ENCODE measurements at regions not wholly inside any gene's neighbourhood (a gene's known extent, or its start where the extent isn't known, plus 50 kb on each side); places are given as distances from the start of the nearest gene placed in this dataset.

GRCh38 chr14:89625731-89626232, 208.7 kb upstream of the FOXN3 start:
- no peak for DNase-seq

GRCh38 chr14:89625244-89625713, 208.2 kb upstream of the FOXN3 start:
- no peak for DNase-seq

GRCh38 chr14:89624500-89625156, 207.6 kb upstream of the FOXN3 start:
- DNase-seq = no peak

- no peak for DNase-seq
Measured at GRCh38 chr14:89621791-89622638, 205.0 kb upstream of the FOXN3 start.

- DNase-seq = peak; percentile 50
Measured at GRCh38 chr14:89621009-89621421, 204.0 kb upstream of the FOXN3 start.

- no peak for DNase-seq
Measured at GRCh38 chr14:89620436-89620835, 203.4 kb upstream of the FOXN3 start.

- DNase-seq = no peak
Measured at GRCh38 chr14:89619596-89619995, 202.6 kb upstream of the FOXN3 start.

- peak; percentile 64 for DNase-seq
Measured at GRCh38 chr14:89618811-89619551, 201.9 kb upstream of the FOXN3 start.

GRCh38 chr14:89618330-89618708, 201.3 kb upstream of the FOXN3 start:
- DNase-seq = no peak

GRCh38 chr14:89617481-89618329, 200.7 kb upstream of the FOXN3 start:
- DNase-seq = peak; percentile 27

GRCh38 chr14:89616852-89617341, 199.9 kb upstream of the FOXN3 start:
- DNase-seq = peak; percentile 80

- no peak for DNase-seq
Measured at GRCh38 chr14:89616425-89616824, 199.4 kb upstream of the FOXN3 start.

GRCh38 chr14:89615421-89615820, 198.4 kb upstream of the FOXN3 start:
- no peak for DNase-seq

- no peak for DNase-seq
Measured at GRCh38 chr14:89614009-89614691, 197.1 kb upstream of the FOXN3 start.

GRCh38 chr14:89613260-89614008, 196.4 kb upstream of the FOXN3 start:
- DNase-seq = no peak

GRCh38 chr14:89609500-89610100, 192.6 kb upstream of the FOXN3 start:
- DNase-seq = no peak

- no peak for DNase-seq
Measured at GRCh38 chr14:89607453-89607852, 190.4 kb upstream of the FOXN3 start.

- no peak for DNase-seq
Measured at GRCh38 chr14:89603938-89604480, 187.0 kb upstream of the FOXN3 start.

- no peak for DNase-seq
Measured at GRCh38 chr14:89600950-89601826, 184.2 kb upstream of the FOXN3 start.

Data from CD4-positive, alpha-beta T cell treated with Interferon gamma for 1 hour (primary cell).